BE2C (cell line): ENCODE measurements at regions not wholly inside any gene's neighbourhood (a gene's known extent, or its start where the extent isn't known, plus 50 kb on each side); places are given as distances from the start of the nearest gene placed in this dataset.

Experiments
- DNase-seq: peaks from one replicate; pipeline ENCODE4 v3.0.0-alpha.2; 2020
- H3K27me3 ChIP-seq: fragments of 250-450 bp; sonication (Bioruptor Pico); 2 replicates; pipeline ENCODE4 v1.5.1; 2020; ENCODE audit warnings: mild to moderate bottlenecking
- H3K36me3 ChIP-seq: fragments of 250-450 bp; sonication (Bioruptor Pico); 2 replicates; pipeline ENCODE4 v1.5.1; 2020; ENCODE audit warnings: mild to moderate bottlenecking
- H3K4me1 ChIP-seq: fragments of 250-450 bp; sonication (Bioruptor Pico); 2 replicates; pipeline ENCODE4 v1.5.1; 2020
- H3K4me3 ChIP-seq: 2 replicates; pipeline ENCODE4 v1.5.1; 2011; ENCODE audit warnings: low read depth, low read length
- H3K9me3 ChIP-seq: fragments of 250-450 bp; sonication (Bioruptor Pico); 2 replicates; pipeline ENCODE4 v1.5.1; 2020
- TF ChIP-seq, protein P1 (sequence below): IDR thresholded peaks from 2 replicates; pipeline ENCODE4 v1.5.1; 2012; ENCODE audit warnings: mild to moderate bottlenecking, low read depth, low read length

DNA sequence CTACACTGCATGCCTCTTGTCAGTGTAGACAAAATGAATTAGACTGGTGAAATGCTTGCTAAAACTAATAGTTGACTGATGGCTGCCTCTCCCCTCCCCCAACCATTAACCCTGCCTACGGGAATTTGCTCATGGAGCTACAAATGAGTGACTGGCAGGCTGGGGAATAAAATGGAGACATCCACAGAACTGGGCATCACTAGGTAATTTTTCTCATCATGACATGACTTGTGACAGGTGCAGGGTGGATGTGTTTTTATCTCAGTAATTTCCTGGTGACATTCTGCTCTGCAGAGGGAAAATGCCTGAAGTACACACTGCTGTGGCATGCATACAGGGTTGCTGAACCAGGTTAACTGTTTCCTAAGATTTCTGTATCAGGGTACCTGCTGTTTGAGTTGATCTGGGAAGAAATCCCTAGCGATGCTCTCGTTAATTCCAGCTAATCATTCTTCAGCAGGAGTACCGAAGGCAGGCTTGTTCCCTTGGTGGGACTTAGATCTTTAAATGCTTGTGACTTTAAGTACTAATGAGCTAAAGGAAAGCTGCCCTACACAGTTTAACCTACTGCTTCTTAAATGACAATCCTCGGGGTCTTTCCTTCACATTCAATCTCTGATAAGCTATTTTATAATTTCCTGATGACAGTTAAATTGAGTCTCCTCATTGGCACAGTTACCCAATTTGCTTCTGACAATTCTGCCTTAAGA is 376.3 kb upstream of the LCORL start:
- Histone ChIP-seq H3K4me3 (no peak overlapping the region), H3K9me3 (no peaks in the 10 kb centered on the region), H3K27me3 (peaks cover 3% of the 10 kb centered on the region; the same call in 1 of the 2 replicates), H3K4me1 (peaks cover 8% of the 10 kb centered on the region; the same call in 1 of the 2 replicates), H3K36me3 (no peaks in the 10 kb centered on the region)
- TF ChIP-seq, protein P1, sequence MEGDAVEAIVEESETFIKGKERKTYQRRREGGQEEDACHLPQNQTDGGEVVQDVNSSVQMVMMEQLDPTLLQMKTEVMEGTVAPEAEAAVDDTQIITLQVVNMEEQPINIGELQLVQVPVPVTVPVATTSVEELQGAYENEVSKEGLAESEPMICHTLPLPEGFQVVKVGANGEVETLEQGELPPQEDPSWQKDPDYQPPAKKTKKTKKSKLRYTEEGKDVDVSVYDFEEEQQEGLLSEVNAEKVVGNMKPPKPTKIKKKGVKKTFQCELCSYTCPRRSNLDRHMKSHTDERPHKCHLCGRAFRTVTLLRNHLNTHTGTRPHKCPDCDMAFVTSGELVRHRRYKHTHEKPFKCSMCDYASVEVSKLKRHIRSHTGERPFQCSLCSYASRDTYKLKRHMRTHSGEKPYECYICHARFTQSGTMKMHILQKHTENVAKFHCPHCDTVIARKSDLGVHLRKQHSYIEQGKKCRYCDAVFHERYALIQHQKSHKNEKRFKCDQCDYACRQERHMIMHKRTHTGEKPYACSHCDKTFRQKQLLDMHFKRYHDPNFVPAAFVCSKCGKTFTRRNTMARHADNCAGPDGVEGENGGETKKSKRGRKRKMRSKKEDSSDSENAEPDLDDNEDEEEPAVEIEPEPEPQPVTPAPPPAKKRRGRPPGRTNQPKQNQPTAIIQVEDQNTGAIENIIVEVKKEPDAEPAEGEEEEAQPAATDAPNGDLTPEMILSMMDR = no peak
- no peak for DNase-seq

DNA sequence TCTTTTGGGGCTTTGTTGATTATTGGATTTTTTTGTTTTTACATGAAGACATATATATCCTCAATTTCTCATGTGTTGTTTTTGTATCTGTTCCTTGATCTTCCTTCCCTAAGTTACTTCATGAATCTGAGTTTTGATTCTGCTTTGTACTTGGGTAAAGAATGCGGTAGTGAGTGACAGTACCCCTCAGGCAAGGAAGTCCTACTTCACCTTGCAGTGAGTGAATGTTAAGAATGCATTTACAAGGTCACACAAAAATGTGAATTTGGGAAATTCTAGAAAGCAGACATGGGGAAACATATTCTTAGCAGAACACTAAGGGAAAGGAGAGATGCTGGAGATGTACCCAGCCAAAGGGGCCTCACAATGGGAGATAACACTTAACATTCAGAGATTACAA is 373.1 kb upstream of the LCORL start:
- H3K27me3 ChIP-seq = no peaks in the 10 kb centered on the region
- TF ChIP-seq, protein P1 = no peak
- DNase-seq = no peak
- H3K4me1 ChIP-seq = peaks cover 8% of the 10 kb centered on the region; the same call in 1 of the 2 replicates
- H3K36me3 ChIP-seq = no peaks in the 10 kb centered on the region
- no peak overlapping the region for H3K4me3 ChIP-seq
- no peaks in the 10 kb centered on the region for H3K9me3 ChIP-seq

DNA sequence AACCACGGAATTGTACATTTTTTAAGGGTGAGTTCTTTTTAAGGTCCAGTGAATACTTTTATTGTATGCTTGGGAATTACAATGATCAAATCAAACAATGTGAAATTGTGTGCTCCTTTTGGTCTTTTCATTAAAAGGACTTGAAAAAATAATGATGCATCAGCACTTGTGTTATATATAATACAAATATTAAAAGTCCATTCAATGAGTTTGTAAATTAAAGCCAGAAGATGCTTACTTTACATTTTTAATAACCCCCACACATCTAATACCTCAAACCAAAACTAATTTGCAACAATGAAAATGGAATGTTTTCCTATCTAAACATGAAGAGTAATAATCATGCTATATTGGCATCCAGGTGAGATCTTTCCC is 369.8 kb upstream of the LCORL start:
- Histone ChIP-seq H3K9me3 (no peaks in the 10 kb centered on the region), H3K4me3 (no peak overlapping the region), H3K27me3 (peaks cover 6% of the 10 kb centered on the region; the same call in 1 of the 2 replicates), H3K4me1 (no peaks in the 10 kb centered on the region), H3K36me3 (no peaks in the 10 kb centered on the region)
- TF ChIP-seq, protein P1 = no peak
- DNase-seq = no peak

GRCh38 chr4:18390655-18391353 is 369.2 kb upstream of the LCORL start:
- Histone ChIP-seq H3K9me3 (no peaks in the 10 kb centered on the region), H3K4me3 (0 out of 2 replicates have a peak overlapping the region, but pooled peaks have one; percentile 13), H3K36me3 (no peaks in the 10 kb centered on the region), H3K27me3 (peaks cover 6% of the 10 kb centered on the region; the same call in 1 of the 2 replicates), H3K4me1 (no peaks in the 10 kb centered on the region)
- TF ChIP-seq, protein P1 = no peak
- DNase-seq = no peak

- Histone ChIP-seq H3K36me3 (no peaks in the 10 kb centered on the region), H3K4me3 (no peak overlapping the region), H3K4me1 (no peaks in the 10 kb centered on the region), H3K9me3 (no peaks in the 10 kb centered on the region), H3K27me3 (peaks cover 6% of the 10 kb centered on the region; the same call in 1 of the 2 replicates)
- no peak for DNase-seq
- TF ChIP-seq, protein P1 = no peak
Measured at GRCh38 chr4:18389115-18389514, 367.6 kb upstream of the LCORL start.

GRCh38 chr4:18388039-18388438 is 366.5 kb upstream of the LCORL start:
- H3K4me1 ChIP-seq = no peaks in the 10 kb centered on the region
- DNase-seq = no peak
- H3K4me3 ChIP-seq = no peak overlapping the region
- H3K9me3 ChIP-seq = no peaks in the 10 kb centered on the region
- TF ChIP-seq, protein P1 = no peak
- peaks cover 6% of the 10 kb centered on the region; the same call in 1 of the 2 replicates for H3K27me3 ChIP-seq
- no peaks in the 10 kb centered on the region for H3K36me3 ChIP-seq
